Fibroblast of the aortic adventitia (primary cell): ENCODE measurements at regions not wholly inside any gene's neighbourhood (a gene's known extent, or its start where the extent isn't known, plus 50 kb on each side); places are given as distances from the start of the nearest gene placed in this dataset.

Source experiments
- DNase-seq: peaks from one replicate; pipeline ENCODE4 v3.0.0-alpha.2; 2010; ENCODE audit warnings: low read depth
- H3K4me3 ChIP-seq: 2 replicates; pipeline ENCODE4 v1.5.1; 2011; ENCODE audit warnings: low read depth, mild to moderate bottlenecking, control low read depth, low read length, moderate library complexity
- TF ChIP-seq, protein P1 (sequence below): IDR thresholded peaks from 2 replicates; pipeline ENCODE4 v1.5.1; 2011; ENCODE audit warnings: mild to moderate bottlenecking, low read length, control low read depth, inconsistent platforms; ENCODE audit not compliant: insufficient read depth

DNA sequence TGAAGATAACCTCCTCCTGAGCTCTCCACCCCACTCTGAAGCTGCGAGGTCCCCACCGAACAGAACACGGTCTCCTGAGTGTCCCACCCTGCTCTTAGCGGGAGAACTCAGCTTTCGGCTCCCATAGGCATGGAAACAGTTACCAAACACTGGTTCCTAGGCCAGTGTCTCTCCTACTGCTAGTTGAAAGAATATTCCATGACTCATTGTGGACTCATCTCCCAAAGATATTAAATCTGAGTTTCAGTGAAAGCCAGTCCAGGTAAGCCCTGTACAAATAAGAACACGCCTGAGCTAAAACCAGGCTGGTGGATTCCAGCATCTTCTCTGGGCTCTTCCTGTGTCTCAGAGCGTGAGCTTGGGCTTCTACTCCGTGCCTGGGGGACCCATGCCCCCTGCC, 107.5 kb upstream of the CLDN14 start:
- H3K4me3 ChIP-seq, result no peak overlapping the region

DNA sequence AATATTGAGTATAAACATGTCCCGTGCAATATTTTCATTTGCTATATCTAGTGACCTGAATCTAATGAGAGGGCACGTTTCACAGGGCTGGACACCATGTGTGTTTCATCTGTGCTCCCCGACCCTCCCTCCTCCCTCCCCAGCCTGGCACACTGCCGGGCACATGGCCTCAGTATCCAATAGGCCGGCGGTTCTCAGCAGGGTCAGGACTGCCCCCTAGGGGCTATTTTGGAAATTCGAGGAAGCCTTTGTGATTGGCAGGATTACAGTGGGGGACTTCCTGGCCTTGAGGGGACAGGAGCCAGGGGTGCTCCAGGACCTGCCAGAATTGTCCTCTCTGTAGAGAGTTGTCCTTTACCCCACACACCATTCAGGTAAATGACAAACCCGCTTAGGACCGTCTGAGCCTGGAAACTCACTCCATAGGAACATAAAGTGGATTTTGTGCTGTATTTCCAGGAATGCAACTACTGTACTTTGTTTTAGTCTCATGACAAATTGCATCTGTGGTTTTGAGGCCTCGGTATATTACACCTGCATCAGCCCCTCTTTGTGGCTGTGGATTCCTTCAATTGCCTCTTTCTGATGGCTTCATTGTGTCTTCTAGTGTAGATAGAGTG, 109.5 kb upstream of the SIM2 start:
- DNase-seq, result peak; percentile 70
- no peak overlapping the region for H3K4me3 ChIP-seq
- TF ChIP-seq, protein P1, sequence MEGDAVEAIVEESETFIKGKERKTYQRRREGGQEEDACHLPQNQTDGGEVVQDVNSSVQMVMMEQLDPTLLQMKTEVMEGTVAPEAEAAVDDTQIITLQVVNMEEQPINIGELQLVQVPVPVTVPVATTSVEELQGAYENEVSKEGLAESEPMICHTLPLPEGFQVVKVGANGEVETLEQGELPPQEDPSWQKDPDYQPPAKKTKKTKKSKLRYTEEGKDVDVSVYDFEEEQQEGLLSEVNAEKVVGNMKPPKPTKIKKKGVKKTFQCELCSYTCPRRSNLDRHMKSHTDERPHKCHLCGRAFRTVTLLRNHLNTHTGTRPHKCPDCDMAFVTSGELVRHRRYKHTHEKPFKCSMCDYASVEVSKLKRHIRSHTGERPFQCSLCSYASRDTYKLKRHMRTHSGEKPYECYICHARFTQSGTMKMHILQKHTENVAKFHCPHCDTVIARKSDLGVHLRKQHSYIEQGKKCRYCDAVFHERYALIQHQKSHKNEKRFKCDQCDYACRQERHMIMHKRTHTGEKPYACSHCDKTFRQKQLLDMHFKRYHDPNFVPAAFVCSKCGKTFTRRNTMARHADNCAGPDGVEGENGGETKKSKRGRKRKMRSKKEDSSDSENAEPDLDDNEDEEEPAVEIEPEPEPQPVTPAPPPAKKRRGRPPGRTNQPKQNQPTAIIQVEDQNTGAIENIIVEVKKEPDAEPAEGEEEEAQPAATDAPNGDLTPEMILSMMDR, result peak; percentile 75

More for the DNA sequence above, 107.5 kb upstream of the CLDN14 start:
- DNase-seq, result no peak
- TF ChIP-seq, protein P1, result no peak

DNA sequence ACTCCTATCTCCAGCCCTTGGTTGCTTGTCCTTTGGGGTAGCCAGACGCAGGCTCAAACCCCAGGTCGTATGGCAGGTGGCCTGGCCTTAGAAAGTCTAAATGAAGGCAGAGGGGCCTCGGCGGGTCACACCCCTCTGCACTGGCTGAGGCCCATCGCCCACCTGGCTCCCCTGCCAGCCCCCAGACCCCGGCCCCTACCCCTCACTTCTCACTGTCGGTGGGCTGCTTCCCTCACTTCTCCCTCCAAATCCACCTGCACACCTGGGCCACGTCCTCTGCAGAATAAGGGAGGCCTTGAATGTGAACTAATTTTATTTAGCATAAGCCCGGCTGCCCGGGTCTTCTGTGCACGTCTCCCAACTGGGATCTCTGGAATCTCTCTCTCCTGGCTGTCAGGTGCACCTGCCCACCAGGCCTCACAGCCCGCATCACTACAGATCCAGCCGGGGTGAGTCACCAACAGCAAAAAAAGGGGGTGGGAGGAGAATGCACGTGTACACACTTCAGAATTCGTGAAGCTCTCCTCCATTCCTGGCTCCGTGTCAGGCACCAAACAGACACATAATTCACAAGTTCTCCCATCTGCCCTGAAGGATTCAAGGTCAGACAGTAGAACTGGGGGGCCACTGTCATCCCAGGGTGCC, 107.5 kb upstream of the SIM2 start:
- no peak for DNase-seq
- no peak overlapping the region for H3K4me3 ChIP-seq
- TF ChIP-seq, protein P1, result no peak

DNA sequence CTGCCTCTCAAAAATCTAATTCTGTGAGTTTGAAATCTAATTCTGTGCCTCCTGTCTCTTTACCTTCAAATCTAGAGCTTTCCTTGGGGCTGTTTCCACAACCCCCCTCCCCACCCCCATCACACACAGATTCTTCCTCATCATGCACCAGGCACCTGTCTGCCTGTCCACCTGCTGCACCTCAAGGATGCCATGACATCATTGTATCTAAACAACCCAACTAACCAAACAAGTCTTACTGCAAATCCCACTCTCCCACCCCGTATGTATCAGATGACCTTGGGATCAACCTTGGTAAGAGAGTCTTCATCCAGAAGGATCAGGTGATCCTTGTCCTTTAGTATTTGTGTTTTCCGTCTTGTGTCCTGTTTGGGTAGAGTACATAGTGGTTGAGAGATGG, 102.7 kb upstream of the SIM2 start:
- TF ChIP-seq, protein P1, result no peak
- H3K4me3 ChIP-seq, result no peak overlapping the region
- no peak for DNase-seq

DNA sequence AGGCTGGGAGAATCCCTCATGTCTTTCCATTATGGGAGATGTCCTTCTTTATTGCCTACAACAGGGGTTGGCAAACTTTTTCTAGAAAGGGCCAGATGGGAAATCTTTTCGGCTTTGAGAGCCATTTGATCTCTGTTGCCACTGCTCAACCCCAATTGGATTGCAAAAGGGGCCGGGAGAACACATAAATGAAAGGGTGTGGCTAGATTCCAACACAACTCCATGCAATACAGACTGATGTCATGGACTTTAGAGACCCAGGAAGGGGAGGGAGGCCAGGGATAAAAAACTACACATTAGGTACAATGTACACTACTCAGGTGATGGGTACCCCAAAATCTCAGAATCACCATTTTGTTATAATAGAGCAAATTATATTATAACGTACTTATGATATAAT, 97.6 kb upstream of the SIM2 start:
- H3K4me3 ChIP-seq, result no peak overlapping the region
- TF ChIP-seq, protein P1, result no peak

DNA sequence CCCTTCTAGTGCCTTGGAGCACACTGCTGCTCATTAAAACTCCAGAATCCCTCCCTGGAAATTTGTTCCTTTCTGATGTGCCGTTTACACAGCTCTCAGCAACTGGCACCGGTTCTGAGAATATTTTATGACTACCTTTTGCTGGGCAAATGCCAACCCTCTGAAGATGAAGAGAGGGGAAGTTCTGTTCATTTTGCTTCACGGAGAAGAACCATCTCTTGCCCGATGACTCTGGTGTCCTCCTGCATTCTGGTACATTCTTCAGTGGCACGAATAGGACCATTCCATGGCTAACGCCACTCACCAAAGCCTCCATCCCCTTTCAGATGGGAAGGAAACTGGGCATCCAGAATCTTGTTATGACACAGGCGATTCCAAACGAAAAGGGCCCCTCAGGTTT, 96.2 kb upstream of the SIM2 start:
- TF ChIP-seq, protein P1, result no peak
- no peak overlapping the region for H3K4me3 ChIP-seq
- DNase-seq, result no peak

More for the DNA sequence above, 97.6 kb upstream of the SIM2 start:
- no peak for DNase-seq
